ENCODE measurements at regions not wholly inside any gene's neighbourhood (a gene's known extent, or its start where the extent isn't known, plus 50 kb on each side); places are given as distances from the start of the nearest gene placed in this dataset.

DNA sequence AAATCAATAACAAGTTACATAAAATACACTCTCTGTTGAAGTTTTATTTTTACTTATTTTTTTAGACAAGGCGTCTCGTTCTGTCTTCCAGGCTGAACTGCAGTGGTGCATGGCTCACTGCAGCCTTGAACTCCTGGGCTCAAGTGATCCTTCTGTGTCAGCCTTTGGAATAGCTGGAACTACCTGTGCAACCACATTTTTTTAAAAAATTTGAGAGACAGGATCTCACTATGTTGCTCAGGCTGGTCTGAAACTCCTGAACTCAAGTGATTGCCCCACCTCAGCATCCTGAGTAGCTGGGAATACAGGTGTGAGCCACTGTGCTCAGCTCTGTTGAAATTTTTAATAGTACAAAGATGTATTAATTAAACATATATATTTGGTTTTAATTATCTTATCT lies 614.3 kb upstream of the ARRDC4 start:
- CTCF ChIA-PET: no interaction called here
- Mint-ChIP-seq H3K4me1 (no peaks in the 10 kb centered on the region), H3K36me3 (ENCODE audit: low read depth) (no peaks in the 10 kb centered on the region), H3K27me3 (no peaks in the 10 kb centered on the region), H3K27ac (no peak overlapping the region), H3K9me3 (peaks cover 3% of the 10 kb centered on the region), H3K4me3 (no peak overlapping the region)
- POLR2A ChIA-PET: no interaction called here
- DNase-seq: no peak

GRCh38 chr15:97350813-97351212 lies 609.7 kb upstream of the ARRDC4 start:
- POLR2A ChIA-PET: no interaction called here
- Mint-ChIP-seq H3K4me3 (no peak overlapping the region), H3K36me3 (ENCODE audit: low read depth) (no peaks in the 10 kb centered on the region), H3K4me1 (no peaks in the 10 kb centered on the region), H3K9me3 (peaks cover 7% of the 10 kb centered on the region), H3K27ac (no peak overlapping the region), H3K27me3 (no peaks in the 10 kb centered on the region)
- DNase-seq: no peak
- CTCF ChIA-PET: no interaction called here

DNA sequence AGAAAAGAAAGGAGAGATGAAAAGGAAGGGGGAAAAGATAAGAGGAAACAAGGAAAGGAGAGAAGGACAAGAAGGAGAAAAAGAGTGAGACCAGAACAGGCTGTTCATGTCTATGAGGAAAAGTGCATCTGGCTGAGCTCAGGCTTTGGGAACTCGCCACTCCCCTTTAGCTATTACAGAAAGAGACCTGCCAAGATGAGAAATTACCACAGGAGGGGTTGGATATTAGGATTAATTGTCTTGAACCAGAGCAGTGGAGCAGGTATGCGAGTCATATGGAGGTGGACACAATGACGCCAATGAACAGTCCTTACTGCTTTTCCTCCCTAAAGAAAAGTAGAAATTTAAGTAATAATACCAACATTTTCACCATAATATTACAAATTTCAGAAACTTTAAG lies 577.0 kb upstream of the ARRDC4 start:
- CTCF ChIA-PET: no interaction called here
- Mint-ChIP-seq H3K4me3 (no peak overlapping the region), H3K4me1 (no peaks in the 10 kb centered on the region), H3K9me3 (no peaks in the 10 kb centered on the region), H3K36me3 (ENCODE audit: low read depth) (no peaks in the 10 kb centered on the region), H3K27me3 (no peaks in the 10 kb centered on the region), H3K27ac (no peak overlapping the region)
- POLR2A ChIA-PET: no interaction called here
- DNase-seq: no peak

GRCh38 chr15:97386940-97387339 lies 573.6 kb upstream of the ARRDC4 start:
- Mint-ChIP-seq H3K4me1 (no peaks in the 10 kb centered on the region), H3K4me3 (no peak overlapping the region), H3K27ac (no peak overlapping the region), H3K27me3 (no peaks in the 10 kb centered on the region), H3K36me3 (ENCODE audit: low read depth) (no peaks in the 10 kb centered on the region), H3K9me3 (no peaks in the 10 kb centered on the region)
- ChIA-PET CTCF (no interaction called here), POLR2A (no interaction called here)
- no peak for DNase-seq

DNA sequence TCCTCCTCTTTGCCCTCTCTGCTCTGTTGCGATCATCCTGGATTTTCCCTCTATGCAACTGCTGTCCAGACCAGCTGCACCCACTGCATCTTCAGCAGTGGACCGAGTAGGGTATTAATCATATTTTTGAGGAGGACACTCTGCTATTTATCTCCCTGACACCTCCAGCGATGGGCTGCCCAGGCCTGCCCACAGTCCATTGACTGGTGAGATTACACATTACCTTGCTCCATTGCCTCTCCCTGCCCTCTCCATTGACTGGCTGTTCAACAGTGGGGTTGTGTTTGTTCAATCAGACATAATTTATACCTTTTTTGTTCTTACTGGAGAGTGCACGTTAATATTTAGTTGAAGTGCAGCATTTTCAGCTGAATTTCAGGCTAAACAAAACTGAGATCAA lies 559.3 kb upstream of the ARRDC4 start:
- H3K4me3 Mint-ChIP-seq: no peak overlapping the region
- no peaks in the 10 kb centered on the region for H3K4me1 Mint-ChIP-seq
- ChIA-PET POLR2A (no interaction called here), CTCF (no interaction called here)
- no peak for DNase-seq
- no peaks in the 10 kb centered on the region for H3K36me3 Mint-ChIP-seq (ENCODE audit: low read depth)
- no peaks in the 10 kb centered on the region for H3K27me3 Mint-ChIP-seq
- H3K27ac Mint-ChIP-seq: no peak overlapping the region
- H3K9me3 Mint-ChIP-seq: peaks cover 11% of the 10 kb centered on the region

GRCh38 chr15:97401970-97402369 lies 558.5 kb upstream of the ARRDC4 start:
- H3K27me3 Mint-ChIP-seq: no peaks in the 10 kb centered on the region
- H3K27ac Mint-ChIP-seq: no peak overlapping the region
- no peak overlapping the region for H3K4me3 Mint-ChIP-seq
- no peaks in the 10 kb centered on the region for H3K4me1 Mint-ChIP-seq
- H3K36me3 Mint-ChIP-seq (ENCODE audit: low read depth): no peaks in the 10 kb centered on the region
- POLR2A ChIA-PET: no interaction called here
- peaks cover 11% of the 10 kb centered on the region for H3K9me3 Mint-ChIP-seq
- CTCF ChIA-PET: no interaction called here
- DNase-seq: no peak

DNA sequence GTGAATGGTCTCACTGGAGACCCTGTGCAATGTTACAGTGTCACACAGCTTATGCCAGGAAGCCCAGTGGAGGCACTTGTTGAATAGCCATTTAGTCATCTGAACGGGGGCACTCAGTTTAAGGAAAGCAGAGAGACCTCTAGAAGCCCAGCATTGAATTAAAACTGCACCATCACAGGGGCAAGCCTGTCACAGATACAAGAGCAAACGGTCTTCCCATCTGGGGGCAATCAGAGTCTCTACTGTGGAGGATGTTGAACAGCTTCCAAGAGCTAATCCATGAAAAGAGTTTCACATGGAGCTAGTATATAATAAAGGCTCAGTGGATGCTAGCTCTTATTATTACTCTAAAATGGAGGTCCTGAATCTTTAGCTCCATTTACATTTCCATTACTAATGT lies 553.7 kb upstream of the ARRDC4 start:
- POLR2A ChIA-PET: no interaction called here
- no peaks in the 10 kb centered on the region for H3K36me3 Mint-ChIP-seq (ENCODE audit: low read depth)
- no peaks in the 10 kb centered on the region for H3K27me3 Mint-ChIP-seq
- CTCF ChIA-PET: no interaction called here
- peaks cover 11% of the 10 kb centered on the region for H3K9me3 Mint-ChIP-seq
- H3K4me3 Mint-ChIP-seq: no peak overlapping the region
- H3K27ac Mint-ChIP-seq: no peak overlapping the region
- DNase-seq: no peak
- H3K4me1 Mint-ChIP-seq: no peaks in the 10 kb centered on the region

- H3K9me3 Mint-ChIP-seq: peaks cover 3% of the 10 kb centered on the region
- POLR2A ChIA-PET: no interaction called here
- H3K4me3 Mint-ChIP-seq: no peak overlapping the region
- H3K4me1 Mint-ChIP-seq: no peaks in the 10 kb centered on the region
- H3K27me3 Mint-ChIP-seq: no peaks in the 10 kb centered on the region
- H3K36me3 Mint-ChIP-seq (ENCODE audit: low read depth): no peaks in the 10 kb centered on the region
- H3K27ac Mint-ChIP-seq: no peak overlapping the region
- CTCF ChIA-PET: no interaction called here
- DNase-seq: no peak
Observed at GRCh38 chr15:97410897-97411575, 549.5 kb upstream of the ARRDC4 start.

DNA sequence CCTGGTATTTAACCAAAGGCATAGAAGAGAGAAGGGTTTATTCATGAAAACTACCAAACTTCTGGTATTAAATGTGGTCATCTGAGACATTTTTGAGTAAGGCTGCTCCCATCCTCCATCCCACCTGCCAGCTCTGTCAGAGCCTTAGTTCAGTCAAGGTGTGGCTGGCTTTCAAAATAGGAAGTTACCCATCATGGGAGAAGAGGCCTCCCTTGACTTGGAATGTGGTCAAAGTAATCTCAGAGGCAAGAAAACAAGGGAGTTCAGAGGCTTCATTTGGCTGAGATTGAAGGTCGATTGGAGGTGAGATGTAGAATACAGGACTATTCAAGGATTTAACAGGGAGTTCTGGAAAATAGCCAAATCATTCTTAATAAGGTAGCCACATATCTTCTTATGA lies 540.4 kb upstream of the ARRDC4 start:
- H3K36me3 Mint-ChIP-seq (ENCODE audit: low read depth): no peaks in the 10 kb centered on the region
- peaks cover 8% of the 10 kb centered on the region for H3K9me3 Mint-ChIP-seq
- H3K4me3 Mint-ChIP-seq: no peak overlapping the region
- no peak overlapping the region for H3K27ac Mint-ChIP-seq
- H3K4me1 Mint-ChIP-seq: no peaks in the 10 kb centered on the region
- ChIA-PET POLR2A (no interaction called here), CTCF (no interaction called here)
- no peaks in the 10 kb centered on the region for H3K27me3 Mint-ChIP-seq
- no peak for DNase-seq

GRCh38 chr15:97425596-97425995 lies 534.9 kb upstream of the ARRDC4 start:
- H3K9me3 Mint-ChIP-seq: no peaks in the 10 kb centered on the region
- ChIA-PET CTCF (no interaction called here), POLR2A (no interaction called here)
- no peaks in the 10 kb centered on the region for H3K36me3 Mint-ChIP-seq (ENCODE audit: low read depth)
- no peaks in the 10 kb centered on the region for H3K4me1 Mint-ChIP-seq
- no peak overlapping the region for H3K27ac Mint-ChIP-seq
- H3K4me3 Mint-ChIP-seq: no peak overlapping the region
- H3K27me3 Mint-ChIP-seq: no peaks in the 10 kb centered on the region
- no peak for DNase-seq

GRCh38 chr15:97443101-97443500 lies 517.4 kb upstream of the ARRDC4 start:
- peaks cover 6% of the 10 kb centered on the region for H3K9me3 Mint-ChIP-seq
- ChIA-PET CTCF (interaction anchor here (1.3 kb wide), 1 partner anchor 13 kb away, joined by 3 read pairs; no protein-coding TSS in a partner anchor), POLR2A (no interaction called here)
- no peaks in the 10 kb centered on the region for H3K36me3 Mint-ChIP-seq (ENCODE audit: low read depth)
- no peaks in the 10 kb centered on the region for H3K27me3 Mint-ChIP-seq
- DNase-seq: no peak
- H3K4me1 Mint-ChIP-seq: no peaks in the 10 kb centered on the region
- H3K4me3 Mint-ChIP-seq: no peak overlapping the region
- H3K27ac Mint-ChIP-seq: no peak overlapping the region

DNA sequence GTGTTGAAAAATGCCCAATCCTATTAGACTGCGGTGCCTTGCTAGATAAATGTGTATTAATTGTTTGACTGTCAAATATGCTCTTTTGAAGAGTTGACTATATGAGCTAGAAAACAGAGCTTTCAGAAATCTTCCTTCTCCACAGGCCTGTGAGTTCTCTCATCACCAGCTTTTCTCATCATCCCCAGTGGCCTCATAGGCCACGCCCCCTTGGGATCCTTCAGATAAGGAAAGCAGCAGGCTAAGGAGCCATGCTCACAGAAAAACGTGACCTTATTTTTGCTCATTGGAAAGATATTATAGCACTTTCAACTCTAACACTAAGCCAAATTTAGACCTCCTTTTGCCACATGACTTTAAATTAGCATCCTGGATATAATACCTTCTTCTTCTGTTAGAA lies 514.4 kb upstream of the ARRDC4 start:
- peaks cover 4% of the 10 kb centered on the region for H3K9me3 Mint-ChIP-seq
- H3K27ac Mint-ChIP-seq: no peak overlapping the region
- no peaks in the 10 kb centered on the region for H3K4me1 Mint-ChIP-seq
- ChIA-PET POLR2A (no interaction called here), CTCF (no interaction called here)
- no peak for DNase-seq
- H3K4me3 Mint-ChIP-seq: no peak overlapping the region
- H3K36me3 Mint-ChIP-seq (ENCODE audit: low read depth): no peaks in the 10 kb centered on the region
- H3K27me3 Mint-ChIP-seq: no peaks in the 10 kb centered on the region

- CTCF ChIA-PET: interaction anchor here (0.6 to 1.4 kb wide), 2 partner anchors 13 to 1027 kb away, joined by 3 to 4 read pairs; no protein-coding TSS in a partner anchor
- no peaks in the 10 kb centered on the region for H3K27me3 Mint-ChIP-seq
- no peaks in the 10 kb centered on the region for H3K9me3 Mint-ChIP-seq
- no peak for DNase-seq
- POLR2A ChIA-PET: no interaction called here
- no peaks in the 10 kb centered on the region for H3K36me3 Mint-ChIP-seq (ENCODE audit: low read depth)
- H3K27ac Mint-ChIP-seq: no peak overlapping the region
- H3K4me1 Mint-ChIP-seq: no peaks in the 10 kb centered on the region
- no peak overlapping the region for H3K4me3 Mint-ChIP-seq
Observed at GRCh38 chr15:97456521-97457202, 503.8 kb upstream of the ARRDC4 start.

DNA sequence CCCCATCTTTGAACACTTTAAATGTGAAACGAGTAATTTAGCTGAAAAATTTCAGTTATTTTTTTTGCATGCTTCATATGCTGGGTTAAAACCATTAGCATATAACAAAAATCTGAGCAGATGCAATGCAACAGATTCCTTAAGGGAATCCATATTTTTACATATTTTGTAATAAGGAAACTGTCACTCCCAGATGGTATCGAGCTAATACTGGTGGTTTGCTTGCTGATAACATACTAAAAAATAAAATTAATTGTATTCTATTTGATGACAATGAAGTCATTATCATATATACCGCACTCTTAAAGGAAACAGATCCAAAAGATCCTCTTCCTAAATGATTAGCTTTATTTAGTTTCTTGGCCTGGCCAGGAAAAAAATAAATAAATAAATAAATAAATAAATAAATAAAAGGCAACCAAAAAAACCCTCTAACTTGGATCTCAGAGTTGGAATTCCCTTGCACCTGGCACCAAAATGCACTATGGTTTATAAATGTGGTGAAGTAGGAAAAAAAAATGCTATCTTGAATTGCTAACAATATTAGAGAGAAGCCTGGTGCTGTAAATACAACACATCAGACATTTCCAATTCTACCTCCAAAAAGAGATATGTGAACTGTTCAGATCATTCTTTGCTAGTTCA lies 503.2 kb upstream of the ARRDC4 start:
- Mint-ChIP-seq H3K9me3 (no peaks in the 10 kb centered on the region), H3K36me3 (ENCODE audit: low read depth) (no peaks in the 10 kb centered on the region), H3K27ac (no peak overlapping the region), H3K4me1 (no peaks in the 10 kb centered on the region), H3K27me3 (no peaks in the 10 kb centered on the region), H3K4me3 (no peak overlapping the region)
- DNase-seq: no peak
- ChIA-PET POLR2A (no interaction called here), CTCF (interaction anchor here (1.4 kb wide), 1 partner anchor 14 kb away, joined by 3 read pairs; no protein-coding TSS in a partner anchor)

Data from activated CD4-positive, alpha-beta T cell treated with anti-CD3 and anti-CD28 coated beads, Interleukin-2, amount 10 ng/mL, durations not matched to agents 7 days and 5 days (primary cell).